ENCODE measurements at regions not wholly inside any gene's neighbourhood (a gene's known extent, or its start where the extent isn't known, plus 50 kb on each side); places are given as distances from the start of the nearest gene placed in this dataset.

DNA sequence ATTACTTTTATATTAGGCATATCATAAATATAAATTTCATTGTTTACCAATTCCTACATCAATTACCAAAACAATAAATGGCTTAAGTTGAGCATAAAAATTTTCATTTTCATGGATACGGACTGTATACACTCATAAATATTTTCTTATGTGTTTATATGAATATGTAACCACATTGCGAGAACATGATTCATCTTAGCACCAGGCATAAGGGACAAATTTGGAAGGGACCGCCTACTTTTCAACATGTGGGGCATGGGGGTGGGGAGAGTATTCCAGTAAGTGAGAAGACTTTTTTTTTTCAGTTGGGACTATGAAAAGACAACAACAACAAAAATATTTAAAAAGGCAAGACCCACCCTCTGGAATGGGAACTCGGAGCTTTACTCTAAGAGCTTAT, 296.1 kb downstream of the RAB38 start:
- TF ChIP-seq EZH2 (IDR thresholded peaks at IDR 0.05), result no peak
- TF ChIP-seq POLR2AphosphoS5 (IDR thresholded peaks at IDR 0.05; ENCODE audit: borderline replicate concordance, low read depth, low read length), result no peak
- no peak for TF ChIP-seq FOXP2 (optimal IDR thresholded peaks at IDR 0.05; ENCODE audit: control extremely low read depth, extremely low read length, insufficient read depth)
